ENCODE measurements at regions not wholly inside any gene's neighbourhood (a gene's known extent, or its start where the extent isn't known, plus 50 kb on each side); places are given as distances from the start of the nearest gene placed in this dataset.

GRCh38 chr5:99955006-99955405 lies 580.2 kb upstream of the FAM174A start:
- Histone ChIP-seq H3K27ac (ENCODE audit: low read length in 2 of 2) (no peak overlapping the region), H3K4me3 (ENCODE audit: control extremely low read depth in 1 of 5, extremely low read depth in 1 of 5, insufficient read depth in 1 of 5, low read depth in 2 of 5, low read length in 4 of 5) (no peak overlapping the region), H2AFZ (ENCODE audit: insufficient read depth, low read depth, low read length, poor library complexity, severe bottlenecking) (no peak overlapping the region), H3K27me3 (replicated peaks in 1 of 4; ENCODE audit: control extremely low read depth in 1 of 4, control insufficient read depth in 3 of 4, insufficient read depth in 4 of 4, low read length in 3 of 4) (no peaks in the 10 kb centered on the region), H4K20me1 (ENCODE audit: control insufficient read depth, insufficient read depth, low read length, poor library complexity, severe bottlenecking) (no peaks in the 10 kb centered on the region), H3K9me3 (ENCODE audit: control extremely low read depth in 1 of 3, control insufficient read depth in 2 of 3, insufficient read depth in 1 of 3, low read length in 2 of 3) (peaks cover 0 to 12% (median 0%) of the 10 kb centered on the region in 3 donors), H3K9ac (ENCODE audit: low read length) (no peak overlapping the region), H3K4me2 (replicated peaks; ENCODE audit: low read depth, low read length, poor library complexity, severe bottlenecking) (no peak overlapping the region), H3K4me1 (ENCODE audit: control insufficient read depth in 2 of 2, insufficient read depth in 2 of 2, low read length in 2 of 2) (no peaks in the 10 kb centered on the region), H3K79me2 (ENCODE audit: control insufficient read depth, insufficient read depth, low read length) (no peaks in the 10 kb centered on the region), H3K36me3 (replicated peaks in 1 of 2; ENCODE audit: control extremely low read depth in 1 of 2, control insufficient read depth in 1 of 2, extremely low read depth in 1 of 2, insufficient read depth in 2 of 2, low read length in 1 of 2) (no peaks in the 10 kb centered on the region)
- Mint-ChIP-seq H3K9me3 (ENCODE audit: insufficient read depth) (no peaks in the 10 kb centered on the region), H3K4me1 (no peaks in the 10 kb centered on the region), H3K27me3 (no peaks in the 10 kb centered on the region), H3K4me3 (no peak overlapping the region), H3K27ac (no peak overlapping the region)
- POLR2A ChIA-PET, result no interaction called here
- DNase-seq, result no peak
- CTCF ChIA-PET, result no interaction called here
- 90% methylated on average over 10 of the region's 10 CpGs for WGBS (ENCODE audit: insufficient coverage)
- TF ChIP-seq EZH2 (IDR thresholded peaks at IDR 0.05; ENCODE audit: borderline replicate concordance, insufficient read depth, low read depth, low read length, poor library complexity, severe bottlenecking), result no peak
- TF ChIP-seq, protein P1, sequence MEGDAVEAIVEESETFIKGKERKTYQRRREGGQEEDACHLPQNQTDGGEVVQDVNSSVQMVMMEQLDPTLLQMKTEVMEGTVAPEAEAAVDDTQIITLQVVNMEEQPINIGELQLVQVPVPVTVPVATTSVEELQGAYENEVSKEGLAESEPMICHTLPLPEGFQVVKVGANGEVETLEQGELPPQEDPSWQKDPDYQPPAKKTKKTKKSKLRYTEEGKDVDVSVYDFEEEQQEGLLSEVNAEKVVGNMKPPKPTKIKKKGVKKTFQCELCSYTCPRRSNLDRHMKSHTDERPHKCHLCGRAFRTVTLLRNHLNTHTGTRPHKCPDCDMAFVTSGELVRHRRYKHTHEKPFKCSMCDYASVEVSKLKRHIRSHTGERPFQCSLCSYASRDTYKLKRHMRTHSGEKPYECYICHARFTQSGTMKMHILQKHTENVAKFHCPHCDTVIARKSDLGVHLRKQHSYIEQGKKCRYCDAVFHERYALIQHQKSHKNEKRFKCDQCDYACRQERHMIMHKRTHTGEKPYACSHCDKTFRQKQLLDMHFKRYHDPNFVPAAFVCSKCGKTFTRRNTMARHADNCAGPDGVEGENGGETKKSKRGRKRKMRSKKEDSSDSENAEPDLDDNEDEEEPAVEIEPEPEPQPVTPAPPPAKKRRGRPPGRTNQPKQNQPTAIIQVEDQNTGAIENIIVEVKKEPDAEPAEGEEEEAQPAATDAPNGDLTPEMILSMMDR (IDR thresholded peaks at IDR 0.05), result no peak
- intact Hi-C loops (cut with micrococcal nuclease), result no loop called here
- no peak for ATAC-seq (ENCODE audit: low read depth)

DNA sequence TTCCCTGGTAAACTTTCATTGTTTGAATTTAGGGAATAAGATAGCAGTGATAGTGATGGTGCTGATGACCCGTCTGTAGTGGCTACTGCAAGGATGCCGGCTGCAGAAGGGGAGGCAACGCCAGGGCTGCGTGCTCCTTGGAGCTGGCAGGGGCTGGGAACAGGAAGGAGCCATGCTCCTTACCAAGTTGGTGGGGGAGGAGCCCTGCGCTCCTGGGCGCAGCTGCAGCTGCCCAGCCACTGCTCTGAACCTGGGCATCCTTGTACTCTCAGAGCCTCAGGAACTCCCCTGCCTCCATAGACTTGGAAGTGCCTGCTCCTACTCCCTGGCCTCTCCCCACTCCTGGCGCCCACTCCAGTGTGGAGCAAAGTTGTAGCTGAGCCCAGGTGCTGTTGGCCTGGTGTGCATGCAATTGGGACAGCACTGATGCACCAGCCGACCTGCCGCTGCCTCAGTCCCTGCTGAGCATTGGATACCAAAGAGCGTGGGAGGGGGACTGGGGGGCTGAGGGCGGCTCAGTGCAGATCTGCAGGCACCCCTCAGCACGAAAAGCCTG lies 585.1 kb upstream of the FAM174A start:
- 95% methylated on average over 10 of the region's 12 CpGs for WGBS (ENCODE audit: insufficient coverage)
- no peaks in the 10 kb centered on the region for H3K4me1 Mint-ChIP-seq
- no peak overlapping the region for H3K27ac Mint-ChIP-seq
- H3K4me1 ChIP-seq (ENCODE audit: control insufficient read depth in 2 of 2, insufficient read depth in 2 of 2, low read length in 2 of 2), result no peaks in the 10 kb centered on the region
- no peak overlapping the region for H3K4me2 ChIP-seq (replicated peaks; ENCODE audit: low read depth, low read length, poor library complexity, severe bottlenecking)
- no peaks in the 10 kb centered on the region for H3K79me2 ChIP-seq (ENCODE audit: control insufficient read depth, insufficient read depth, low read length)
- H3K27ac ChIP-seq (ENCODE audit: low read length in 2 of 2), result no peak overlapping the region
- H4K20me1 ChIP-seq (ENCODE audit: control insufficient read depth, insufficient read depth, low read length, poor library complexity, severe bottlenecking), result no peaks in the 10 kb centered on the region
- TF ChIP-seq, protein P1 (IDR thresholded peaks at IDR 0.05), result no peak
- TF ChIP-seq EZH2 (IDR thresholded peaks at IDR 0.05; ENCODE audit: borderline replicate concordance, insufficient read depth, low read depth, low read length, poor library complexity, severe bottlenecking), result no peak
- H2AFZ ChIP-seq (ENCODE audit: insufficient read depth, low read depth, low read length, poor library complexity, severe bottlenecking), result no peak overlapping the region
- ChIA-PET POLR2A (no interaction called here), CTCF (no interaction called here)
- peaks cover 0 to 2% (median 0%) of the 10 kb centered on the region in 3 donors for H3K9me3 ChIP-seq (ENCODE audit: control extremely low read depth in 1 of 3, control insufficient read depth in 2 of 3, insufficient read depth in 1 of 3, low read length in 2 of 3)
- intact Hi-C loops (cut with micrococcal nuclease), result no loop called here
- H3K4me3 ChIP-seq (ENCODE audit: control extremely low read depth in 1 of 5, extremely low read depth in 1 of 5, insufficient read depth in 1 of 5, low read depth in 2 of 5, low read length in 4 of 5), result no peak overlapping the region
- no peak overlapping the region for H3K9ac ChIP-seq (ENCODE audit: low read length)
- no peaks in the 10 kb centered on the region for H3K36me3 ChIP-seq (replicated peaks in 1 of 2; ENCODE audit: control extremely low read depth in 1 of 2, control insufficient read depth in 1 of 2, extremely low read depth in 1 of 2, insufficient read depth in 2 of 2, low read length in 1 of 2)
- no peaks in the 10 kb centered on the region for H3K27me3 ChIP-seq (replicated peaks in 1 of 4; ENCODE audit: control extremely low read depth in 1 of 4, control insufficient read depth in 3 of 4, insufficient read depth in 4 of 4, low read length in 3 of 4)
- no peaks in the 10 kb centered on the region for H3K9me3 Mint-ChIP-seq (ENCODE audit: insufficient read depth)
- no peak for DNase-seq
- no peak overlapping the region for H3K4me3 Mint-ChIP-seq
- H3K27me3 Mint-ChIP-seq, result no peaks in the 10 kb centered on the region
- no peak for ATAC-seq (ENCODE audit: low read depth)

Data from B cell (primary cell).